ENCODE measurements at regions not wholly inside any gene's neighbourhood (a gene's known extent, or its start where the extent isn't known, plus 50 kb on each side); places are given as distances from the start of the nearest gene placed in this dataset.

DNA sequence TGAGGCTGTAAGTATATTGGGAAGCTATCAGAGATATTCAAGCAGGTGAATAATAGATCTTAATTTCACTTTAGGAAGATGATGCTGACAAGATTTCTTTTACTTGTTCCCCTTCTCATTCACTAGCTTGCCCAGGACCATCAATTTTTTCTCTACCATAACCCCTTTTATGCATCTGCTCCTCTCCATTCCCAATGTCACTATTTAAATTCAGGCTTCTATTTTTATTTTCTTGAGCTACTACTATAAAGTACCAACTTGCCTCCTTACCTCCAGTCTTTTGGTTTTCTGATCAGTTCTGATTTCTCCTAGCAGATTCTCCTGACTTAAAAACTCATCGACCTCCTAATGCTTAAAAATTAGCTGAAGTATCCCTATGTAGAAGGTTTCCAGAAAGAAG is 97.7 kb upstream of the SMIM30 start:
- Mint-ChIP-seq H3K27ac (no peak overlapping the region), H3K9me3 (ENCODE audit: low read depth) (no peaks in the 10 kb centered on the region), H3K4me1 (ENCODE audit: low read depth) (peaks cover 11% of the 10 kb centered on the region), H3K4me3 (ENCODE audit: low read depth) (no peak overlapping the region), H3K27me3 (no peaks in the 10 kb centered on the region), H3K36me3 (ENCODE audit: insufficient read depth) (no peaks in the 10 kb centered on the region)
- DNase-seq (ENCODE audit: low spot score, unreplicated experiment) = no peak
- TF ChIP-seq, protein P1, sequence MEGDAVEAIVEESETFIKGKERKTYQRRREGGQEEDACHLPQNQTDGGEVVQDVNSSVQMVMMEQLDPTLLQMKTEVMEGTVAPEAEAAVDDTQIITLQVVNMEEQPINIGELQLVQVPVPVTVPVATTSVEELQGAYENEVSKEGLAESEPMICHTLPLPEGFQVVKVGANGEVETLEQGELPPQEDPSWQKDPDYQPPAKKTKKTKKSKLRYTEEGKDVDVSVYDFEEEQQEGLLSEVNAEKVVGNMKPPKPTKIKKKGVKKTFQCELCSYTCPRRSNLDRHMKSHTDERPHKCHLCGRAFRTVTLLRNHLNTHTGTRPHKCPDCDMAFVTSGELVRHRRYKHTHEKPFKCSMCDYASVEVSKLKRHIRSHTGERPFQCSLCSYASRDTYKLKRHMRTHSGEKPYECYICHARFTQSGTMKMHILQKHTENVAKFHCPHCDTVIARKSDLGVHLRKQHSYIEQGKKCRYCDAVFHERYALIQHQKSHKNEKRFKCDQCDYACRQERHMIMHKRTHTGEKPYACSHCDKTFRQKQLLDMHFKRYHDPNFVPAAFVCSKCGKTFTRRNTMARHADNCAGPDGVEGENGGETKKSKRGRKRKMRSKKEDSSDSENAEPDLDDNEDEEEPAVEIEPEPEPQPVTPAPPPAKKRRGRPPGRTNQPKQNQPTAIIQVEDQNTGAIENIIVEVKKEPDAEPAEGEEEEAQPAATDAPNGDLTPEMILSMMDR (IDR thresholded peaks at IDR 0.05; ENCODE audit: unreplicated experiment) = no peak

DNA sequence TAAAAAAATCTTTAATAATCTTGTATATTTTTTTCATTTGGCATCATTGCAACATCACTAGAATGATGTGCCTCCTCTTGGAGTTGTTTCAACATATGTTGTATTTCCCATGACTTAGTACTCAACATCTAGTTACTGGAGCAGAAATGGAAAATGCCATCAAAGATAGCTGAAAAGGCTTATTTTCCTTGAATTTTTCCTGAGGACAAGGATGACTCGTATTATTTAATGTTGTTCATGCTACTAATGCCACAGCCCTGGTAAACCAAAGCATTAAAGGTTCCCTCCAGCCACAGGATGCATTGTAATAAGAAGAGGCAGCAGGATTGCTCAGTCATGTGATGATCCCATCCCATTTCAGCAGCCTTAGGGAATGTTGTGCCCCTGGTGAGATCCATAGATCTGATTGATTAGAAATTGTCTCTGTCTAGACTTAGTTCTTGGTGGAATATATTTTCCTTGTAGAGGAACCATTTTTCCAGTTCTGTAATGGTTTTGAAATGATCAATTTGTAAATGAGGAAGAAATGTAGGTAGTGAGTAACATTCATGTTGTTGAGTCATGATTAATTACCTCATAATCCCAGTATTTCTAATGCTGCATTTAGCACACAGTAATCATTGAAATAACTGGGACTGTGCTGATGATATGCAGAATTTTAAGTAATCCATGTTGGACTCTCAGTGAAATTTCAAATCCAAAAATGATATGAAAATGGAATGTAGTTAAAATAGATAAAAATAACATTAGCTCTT is 91.3 kb upstream of the SMIM30 start:
- H3K36me3 Mint-ChIP-seq (ENCODE audit: insufficient read depth) = no peaks in the 10 kb centered on the region
- H3K27ac Mint-ChIP-seq = no peak overlapping the region
- H3K9me3 Mint-ChIP-seq (ENCODE audit: low read depth) = no peaks in the 10 kb centered on the region
- H3K4me1 Mint-ChIP-seq (ENCODE audit: low read depth) = no peaks in the 10 kb centered on the region
- TF ChIP-seq, protein P1 (IDR thresholded peaks at IDR 0.05; ENCODE audit: unreplicated experiment) = no peak
- DNase-seq (ENCODE audit: low spot score, unreplicated experiment) = no peak
- H3K4me3 Mint-ChIP-seq (ENCODE audit: low read depth) = no peak overlapping the region
- no peaks in the 10 kb centered on the region for H3K27me3 Mint-ChIP-seq

DNA sequence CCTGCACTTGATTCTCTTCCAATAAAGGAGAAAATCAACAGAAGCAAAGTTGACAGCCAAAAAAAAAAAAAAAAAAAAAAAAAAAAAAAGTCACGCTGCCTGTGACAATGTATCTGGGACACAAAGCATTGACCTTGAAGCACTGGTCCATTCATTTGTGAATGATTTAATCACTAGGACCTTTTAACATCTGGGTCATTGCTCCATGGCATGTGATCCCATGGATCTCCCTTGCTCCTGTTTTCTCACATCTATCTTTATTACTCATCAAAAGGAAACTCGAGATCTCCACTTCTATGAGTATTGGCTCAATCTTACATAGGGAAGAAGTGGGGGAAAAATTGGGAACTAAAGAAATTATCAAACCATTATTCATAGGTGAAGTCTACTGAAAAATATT is 89.6 kb upstream of the SMIM30 start:
- Mint-ChIP-seq H3K27me3 (peaks cover 6% of the 10 kb centered on the region), H3K4me3 (ENCODE audit: low read depth) (no peak overlapping the region), H3K4me1 (ENCODE audit: low read depth) (no peaks in the 10 kb centered on the region), H3K9me3 (ENCODE audit: low read depth) (no peaks in the 10 kb centered on the region), H3K27ac (no peak overlapping the region), H3K36me3 (ENCODE audit: insufficient read depth) (no peaks in the 10 kb centered on the region)
- no peak for DNase-seq (ENCODE audit: low spot score, unreplicated experiment)
- TF ChIP-seq, protein P1 (IDR thresholded peaks at IDR 0.05; ENCODE audit: unreplicated experiment) = no peak

DNA sequence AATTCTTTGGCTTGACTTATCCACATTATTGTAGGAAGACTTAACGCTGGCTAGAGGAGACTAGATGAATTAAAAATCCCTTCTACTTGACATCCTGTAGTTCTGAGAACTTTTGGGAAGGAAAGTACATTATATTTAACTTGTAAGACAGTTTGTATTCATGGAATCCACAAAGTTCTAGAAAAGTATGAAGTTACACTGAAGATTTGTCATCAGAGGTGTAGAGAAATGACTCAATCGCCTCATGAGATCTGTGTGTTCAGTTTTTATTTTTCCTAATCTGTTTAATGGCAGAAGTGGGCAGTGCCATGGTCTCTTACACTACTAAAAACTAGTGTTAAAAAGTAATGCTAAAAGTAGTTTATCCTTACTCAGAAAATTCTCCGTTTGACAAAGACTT is 89.1 kb upstream of the SMIM30 start:
- Mint-ChIP-seq H3K4me3 (ENCODE audit: low read depth) (no peak overlapping the region), H3K9me3 (ENCODE audit: low read depth) (no peaks in the 10 kb centered on the region)

DNA sequence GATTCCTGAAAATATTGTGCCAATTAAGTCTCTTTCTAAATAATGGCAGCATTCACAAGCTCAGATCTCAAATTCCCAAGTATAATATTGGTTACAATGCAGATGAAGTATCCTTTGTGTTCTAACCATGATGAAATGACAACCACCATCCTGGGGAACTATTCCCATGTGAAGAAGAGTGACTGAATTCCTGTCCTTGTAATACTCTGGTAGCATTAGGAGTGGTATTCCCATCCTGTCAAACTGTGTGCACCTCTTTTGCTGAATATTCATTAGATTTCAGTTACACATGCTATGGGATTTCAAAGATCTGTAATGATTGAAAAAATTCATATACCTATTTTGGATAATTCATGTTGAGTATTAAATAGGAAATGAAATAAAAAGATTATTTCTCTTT is 86.1 kb upstream of the SMIM30 start:
- H3K27ac Mint-ChIP-seq = no peak overlapping the region
- H3K27me3 Mint-ChIP-seq = peaks cover 27% of the 10 kb centered on the region
- no peaks in the 10 kb centered on the region for H3K4me1 Mint-ChIP-seq (ENCODE audit: low read depth)
- TF ChIP-seq, protein P1 (IDR thresholded peaks at IDR 0.05; ENCODE audit: unreplicated experiment) = no peak
- no peaks in the 10 kb centered on the region for H3K36me3 Mint-ChIP-seq (ENCODE audit: insufficient read depth)
- no peak overlapping the region for H3K4me3 Mint-ChIP-seq (ENCODE audit: low read depth)
- no peaks in the 10 kb centered on the region for H3K9me3 Mint-ChIP-seq (ENCODE audit: low read depth)
- no peak for DNase-seq (ENCODE audit: low spot score, unreplicated experiment)

More for the DNA sequence above, 89.1 kb upstream of the SMIM30 start:
- DNase-seq (ENCODE audit: low spot score, unreplicated experiment) = no peak
- TF ChIP-seq, protein P1 (IDR thresholded peaks at IDR 0.05; ENCODE audit: unreplicated experiment) = no peak
- H3K36me3 Mint-ChIP-seq (ENCODE audit: insufficient read depth) = no peaks in the 10 kb centered on the region
- H3K4me1 Mint-ChIP-seq (ENCODE audit: low read depth) = no peaks in the 10 kb centered on the region
- peaks cover 10% of the 10 kb centered on the region for H3K27me3 Mint-ChIP-seq
- H3K27ac Mint-ChIP-seq = no peak overlapping the region
